Parathyroid adenoma (tissue), 2 donors: ENCODE measurements at regions not wholly inside any gene's neighbourhood (a gene's known extent, or its start where the extent isn't known, plus 50 kb on each side); places are given as distances from the start of the nearest gene placed in this dataset.

ENCODE experiments used
- H2AFZ ChIP-seq: fragments of 300-600 bp; sonication (generic); one replicate; pipeline ENCODE4 v1.7.0; 2017; ENCODE audit warnings: antibody characterized with exemption, mild to moderate bottlenecking
- H3K27ac ChIP-seq: fragments of 300-600 bp; sonication (generic); one replicate; pipeline ENCODE4 v1.7.0; 2017
- H3K27me3 ChIP-seq: fragments of 300-600 bp; sonication (generic); one replicate; pipeline ENCODE4 v1.7.0; 2017; ENCODE audit warnings: low read length; ENCODE audit not compliant: control insufficient read depth, insufficient read depth
- H3K36me3 ChIP-seq: fragments of 300-600 bp; sonication (generic); one replicate; pipeline ENCODE4 v1.7.0; 2017; ENCODE audit warnings: low read length; ENCODE audit not compliant: control insufficient read depth, insufficient read depth
- H3K4me1 ChIP-seq: fragments of 300-600 bp; sonication (generic); one replicate; pipeline ENCODE4 v1.7.0; 2017; ENCODE audit warnings: control low read depth
- H3K4me2 ChIP-seq: fragments of 300-600 bp; sonication (generic); one replicate; pipeline ENCODE4 v1.7.0; 2017; ENCODE audit warnings: low read length
- H3K4me3 ChIP-seq: fragments of 300-600 bp; sonication (generic); one replicate; pipeline ENCODE4 v1.7.0; 2017; ENCODE audit warnings: low read depth, low read length
- H3K79me2 ChIP-seq: fragments of 300-600 bp; sonication (generic); one replicate; pipeline ENCODE4 v1.7.0; 2017; ENCODE audit warnings: control low read depth
- H3K9ac ChIP-seq: fragments of 300-600 bp; sonication (generic); one replicate; pipeline ENCODE4 v1.7.0; 2017; ENCODE audit warnings: mild to moderate bottlenecking
- H3K9me3 ChIP-seq: fragments of 300-600 bp; sonication (generic); one replicate; pipeline ENCODE4 v1.7.0; 2017; ENCODE audit warnings: low read length; ENCODE audit not compliant: control insufficient read depth
- CTCF ChIP-seq: fragments of 300-600 bp; sonication (generic); IDR thresholded peaks from one replicate; pipeline ENCODE4 v1.7.0; 2017; ENCODE audit warnings: antibody characterized with exemption, mild to moderate bottlenecking
- donor health status: primary hyperparathyroidism.

- H2AFZ ChIP-seq, result no peak overlapping the region
- H3K36me3 ChIP-seq, result no peaks in the 10 kb centered on the region
- H3K9me3 ChIP-seq, result no peaks in the 10 kb centered on the region
- H3K4me1 ChIP-seq, result no peaks in the 10 kb centered on the region
- no peaks in the 10 kb centered on the region for H3K79me2 ChIP-seq
- no peak overlapping the region for H3K4me2 ChIP-seq
- H3K9ac ChIP-seq, result no peak overlapping the region
- no peaks in the 10 kb centered on the region for H3K27me3 ChIP-seq
- H3K27ac ChIP-seq, result no peak overlapping the region
- H3K4me3 ChIP-seq, result no peak overlapping the region
- no peak for TF ChIP-seq CTCF
These were observed 417.2 kb upstream of the C16orf82 start for GRCh38 chr16:26649381-26650045.

GRCh38 chr16:26651464-26651863, 415.3 kb upstream of the C16orf82 start:
- Histone ChIP-seq H3K36me3 (no peaks in the 10 kb centered on the region), H3K4me1 (no peaks in the 10 kb centered on the region), H3K4me3 (no peak overlapping the region), H2AFZ (no peak overlapping the region), H3K4me2 (no peak overlapping the region), H3K9me3 (no peaks in the 10 kb centered on the region), H3K9ac (no peak overlapping the region), H3K27ac (no peak overlapping the region), H3K27me3 (no peaks in the 10 kb centered on the region), H3K79me2 (no peaks in the 10 kb centered on the region)
- TF ChIP-seq CTCF, result no peak

GRCh38 chr16:26651884-26652283, 414.8 kb upstream of the C16orf82 start:
- Histone ChIP-seq H3K4me2 (no peak overlapping the region), H3K9me3 (no peaks in the 10 kb centered on the region), H3K79me2 (no peaks in the 10 kb centered on the region), H3K9ac (no peak overlapping the region), H3K4me1 (no peaks in the 10 kb centered on the region), H3K4me3 (no peak overlapping the region), H2AFZ (no peak overlapping the region), H3K27ac (no peak overlapping the region), H3K36me3 (no peaks in the 10 kb centered on the region), H3K27me3 (no peaks in the 10 kb centered on the region)
- TF ChIP-seq CTCF, result no peak

- H3K4me1 ChIP-seq, result no peaks in the 10 kb centered on the region
- no peaks in the 10 kb centered on the region for H3K9me3 ChIP-seq
- no peak overlapping the region for H3K4me3 ChIP-seq
- no peaks in the 10 kb centered on the region for H3K27me3 ChIP-seq
- no peak overlapping the region for H3K9ac ChIP-seq
- no peaks in the 10 kb centered on the region for H3K79me2 ChIP-seq
- no peak for TF ChIP-seq CTCF
- no peak overlapping the region for H3K27ac ChIP-seq
- H3K4me2 ChIP-seq, result no peak overlapping the region
- no peak overlapping the region for H2AFZ ChIP-seq
- no peaks in the 10 kb centered on the region for H3K36me3 ChIP-seq
These were observed 408.2 kb upstream of the C16orf82 start for GRCh38 chr16:26658486-26658885.

GRCh38 chr16:26658915-26659314, 407.8 kb upstream of the C16orf82 start:
- no peaks in the 10 kb centered on the region for H3K4me1 ChIP-seq

More at GRCh38 chr16:26658915-26659314, 407.8 kb upstream of the C16orf82 start:
- Histone ChIP-seq H3K4me2 (no peak overlapping the region), H3K36me3 (no peaks in the 10 kb centered on the region), H3K79me2 (no peaks in the 10 kb centered on the region), H3K9me3 (no peaks in the 10 kb centered on the region), H2AFZ (no peak overlapping the region), H3K9ac (no peak overlapping the region), H3K27ac (no peak overlapping the region), H3K4me3 (no peak overlapping the region), H3K27me3 (no peaks in the 10 kb centered on the region)
- no peak for TF ChIP-seq CTCF
